HG03175 (cell line): ENCODE measurements at regions not wholly inside any gene's neighbourhood (a gene's known extent, or its start where the extent isn't known, plus 50 kb on each side); places are given as distances from the start of the nearest gene placed in this dataset.
"Not testable (repeated sequence)": the region's sequence is repeated elsewhere in the genome, so short reads cannot be mapped to it uniquely, and the experiment has no call there.

Source experiments
- ATAC-seq: cut with Tn5 transposase; IDR thresholded peaks from one replicate; pipeline ENCODE4 v1.9.1; 2021; ENCODE audit warnings: mild to moderate bottlenecking, moderate library complexity; ENCODE audit not compliant: unreplicated experiment

GRCh38 chr7:49438281-49438680 lies 335.2 kb upstream of the VWC2 start:
- ATAC-seq, result no peak

- ATAC-seq, result no peak
Measured at GRCh38 chr7:49443515-49443914, 329.9 kb upstream of the VWC2 start.

GRCh38 chr7:49453486-49453885 lies 320.0 kb upstream of the VWC2 start:
- ATAC-seq, result no peak

- ATAC-seq, result no peak
Measured at GRCh38 chr7:49479441-49479840, 294.0 kb upstream of the VWC2 start.

- no peak for ATAC-seq
Measured at GRCh38 chr7:49479936-49480544, 293.4 kb upstream of the VWC2 start.

GRCh38 chr7:49481075-49481474 lies 292.4 kb upstream of the VWC2 start:
- ATAC-seq, result no peak

- ATAC-seq, result no peak
Measured at GRCh38 chr7:49483142-49483541, 290.3 kb upstream of the VWC2 start.

- ATAC-seq, result no peak
Measured at GRCh38 chr7:49486974-49487829, 286.2 kb upstream of the VWC2 start.

GRCh38 chr7:49487830-49488140 lies 285.7 kb upstream of the VWC2 start:
- no peak for ATAC-seq

GRCh38 chr7:49488573-49488972 lies 284.9 kb upstream of the VWC2 start:
- ATAC-seq, result no peak

GRCh38 chr7:49497471-49497870 lies 276.0 kb upstream of the VWC2 start:
- ATAC-seq, result no peak

- no peak for ATAC-seq
Measured at GRCh38 chr7:49500741-49501140, 272.7 kb upstream of the VWC2 start.

GRCh38 chr7:49507206-49507605 lies 266.2 kb upstream of the VWC2 start:
- not testable (repeated sequence) for ATAC-seq

GRCh38 chr7:49513911-49514310 lies 259.5 kb upstream of the VWC2 start:
- no peak for ATAC-seq

- no peak for ATAC-seq
Measured at GRCh38 chr7:49520951-49521350, 252.5 kb upstream of the VWC2 start.

- ATAC-seq, result no peak
Measured at GRCh38 chr7:49522111-49522510, 251.3 kb upstream of the VWC2 start.

- no peak for ATAC-seq
Measured at GRCh38 chr7:49523870-49524269, 249.6 kb upstream of the VWC2 start.

GRCh38 chr7:49527182-49527581 lies 246.3 kb upstream of the VWC2 start:
- no peak for ATAC-seq

- ATAC-seq, result no peak
Measured at GRCh38 chr7:49530481-49530880, 243.0 kb upstream of the VWC2 start.

- peak; percentile 29 for ATAC-seq
Measured at GRCh38 chr7:49563693-49564378, 209.6 kb upstream of the VWC2 start.

- peak; percentile 66 for ATAC-seq
Measured at GRCh38 chr7:49564379-49564714, 209.1 kb upstream of the VWC2 start.

- ATAC-seq, result no peak
Measured at GRCh38 chr7:49577576-49577975, 195.9 kb upstream of the VWC2 start.
